GM13977 (cell line): ENCODE measurements at regions not wholly inside any gene's neighbourhood (a gene's known extent, or its start where the extent isn't known, plus 50 kb on each side); places are given as distances from the start of the nearest gene placed in this dataset.

Experiments used
- DNase-seq: peaks from one replicate; pipeline ENCODE4 v3.0.0; 2012; ENCODE audit warnings: low spot score
- CTCF ChIP-seq: IDR thresholded peaks from 2 replicates; pipeline ENCODE4 v1.5.1; 2012; ENCODE audit warnings: mild to moderate bottlenecking, control low read depth; ENCODE audit not compliant: insufficient read depth; ENCODE audit errors: extremely low read depth, missing control alignments
- in situ Hi-C: fragments of 300-500 bp; cut with MboI; formaldehyde crosslinking; loops from one replicate; pipeline ENCODE4 v1.12.0; 2022; ENCODE audit warnings: low sequenced_read_pairs, low pct_unique_long_range_greater_than_20kb, mixed read lengths, inconsistent platforms; ENCODE audit not compliant: unreplicated experiment

- no peak for TF ChIP-seq CTCF
- in situ Hi-C loops: loop anchor here (25.0 kb wide), 1 partner anchor 344 kb away; no protein-coding TSS in a partner anchor
- no peak for DNase-seq
These were observed 201.6 kb upstream of the PARD3B start for GRCh38 chr2:204343685-204344084.

GRCh38 chr2:204344119-204344518 lies 201.2 kb upstream of the PARD3B start:
- in situ Hi-C loops: loop anchor here (25.0 kb wide), 1 partner anchor 343 kb away; no protein-coding TSS in a partner anchor
- no peak for DNase-seq
- no peak for TF ChIP-seq CTCF

- DNase-seq: no peak
- in situ Hi-C loops: loop anchor here (25.0 kb wide), 1 partner anchor 340 kb away; no protein-coding TSS in a partner anchor
- no peak for TF ChIP-seq CTCF
These were observed 198.4 kb upstream of the PARD3B start for GRCh38 chr2:204346906-204347305.

GRCh38 chr2:204353823-204354222 lies 191.5 kb upstream of the PARD3B start:
- no peak for TF ChIP-seq CTCF
- in situ Hi-C loops: no loop called here
- DNase-seq: no peak

GRCh38 chr2:204354442-204354856 lies 190.8 kb upstream of the PARD3B start:
- no peak for DNase-seq
- in situ Hi-C loops: no loop called here
- TF ChIP-seq CTCF: no peak

- in situ Hi-C loops: no loop called here
These were observed 189.6 kb upstream of the PARD3B start for GRCh38 chr2:204355688-204356087.

More at GRCh38 chr2:204355688-204356087, 189.6 kb upstream of the PARD3B start:
- DNase-seq: no peak
- no peak for TF ChIP-seq CTCF
